Breast epithelium (tissue), 4 donors: ENCODE measurements at regions not wholly inside any gene's neighbourhood (a gene's known extent, or its start where the extent isn't known, plus 50 kb on each side); places are given as distances from the start of the nearest gene placed in this dataset.

Source experiments
- DNase-seq, 2 donors: peaks; one replicate each; pipeline ENCODE4 v3.0.0-alpha.2; 2019; ENCODE audit warnings: low spot score in 2 of 2
- H3K27ac ChIP-seq, 2 donors: fragments of 200-600 bp; sonication (generic) in 1 of 2; one replicate each; pipeline ENCODE4 v1.5.1; 2016 to 2019; ENCODE audit warnings: mild to moderate bottlenecking in 1 of 2
- H3K27me3 ChIP-seq, 2 donors: fragments of 200-600 bp; sonication (generic) in 1 of 2; one replicate each; pipeline versions ENCODE4 v1.5.1 to v1.6.0; 2017 to 2019; ENCODE audit warnings: control low read depth in 1 of 2, mild to moderate bottlenecking in 1 of 2
- H3K36me3 ChIP-seq: fragments of 200-600 bp; one replicate; pipeline ENCODE4 v1.5.1; 2019
- H3K4me1 ChIP-seq, 2 donors: fragments of 200-600 bp; sonication (generic); one replicate each; pipeline ENCODE4 v1.5.1; 2016 to 2019; ENCODE audit warnings: control low read depth in 1 of 2
- H3K4me3 ChIP-seq, 3 donors: fragments of 200-600 bp; sonication (generic); 1 replicate in 2 of 3; 2 replicates in 1 of 3; pipeline ENCODE4 v1.5.1; 2016 to 2019; ENCODE audit warnings: mild to moderate bottlenecking in 3 of 3, moderate library complexity in 2 of 3
- H3K9me3 ChIP-seq, 2 donors: fragments of 200-600 bp; sonication (generic) in 1 of 2; one replicate each; pipeline ENCODE4 v1.5.1; 2016 to 2019; ENCODE audit warnings: control low read depth in 1 of 2
- CTCF ChIP-seq, 3 donors: fragments of 450-650 bp; IDR thresholded peaks; one replicate each; pipeline ENCODE4 v1.5.1; 2016 to 2017; ENCODE audit warnings: antibody characterized with exemption in 3 of 3, mild to moderate bottlenecking in 3 of 3, moderate library complexity in 3 of 3
- POLR2A ChIP-seq: fragments of 450-650 bp; IDR thresholded peaks from one replicate; pipeline ENCODE4 v1.6.1; 2016; ENCODE audit warnings: antibody characterized with exemption, mild to moderate bottlenecking, moderate library complexity
- POLR2AphosphoS5 ChIP-seq, 3 donors: sonication (generic); formaldehyde crosslinking; IDR thresholded peaks; one replicate each; pipeline ENCODE4 v1.6.1; 2017; ENCODE audit warnings: antibody characterized with exemption in 3 of 3
- intact Hi-C: fragments of 100-400 bp; cut with DNase I; formaldehyde crosslinking; loops from one replicate; pipeline ENCODE4 v1.15.1; 2023; ENCODE audit warnings: low total_unique reads

- H3K27ac ChIP-seq, result no peak overlapping the region
- no peaks in the 10 kb centered on the region for H3K36me3 ChIP-seq
- intact Hi-C loops, result no loop called here
- H3K4me1 ChIP-seq, result no peaks in the 10 kb centered on the region
- TF ChIP-seq POLR2AphosphoS5 (IDR thresholded peaks at IDR 0.05), result no peak
- no peak for TF ChIP-seq POLR2A
- no peak for TF ChIP-seq CTCF (IDR thresholded peaks at IDR 0.05)
- H3K27me3 ChIP-seq, result no peaks in the 10 kb centered on the region
- no peak overlapping the region for H3K4me3 ChIP-seq
- no peaks in the 10 kb centered on the region for H3K9me3 ChIP-seq
- DNase-seq, result no peak
These were observed 983.7 kb upstream of the FLRT2 start for GRCh38 chr14:84546236-84546635.

GRCh38 chr14:84554136-84554535 lies 975.8 kb upstream of the FLRT2 start:
- TF ChIP-seq CTCF (IDR thresholded peaks at IDR 0.05) (no peak), POLR2A (no peak), POLR2AphosphoS5 (IDR thresholded peaks at IDR 0.05) (no peak)
- Histone ChIP-seq H3K27ac (no peak overlapping the region), H3K36me3 (no peaks in the 10 kb centered on the region), H3K27me3 (no peaks in the 10 kb centered on the region), H3K9me3 (no peaks in the 10 kb centered on the region), H3K4me3 (no peak overlapping the region), H3K4me1 (no peaks in the 10 kb centered on the region)
- intact Hi-C loops, result loop anchor here (10.0 kb wide), 1 partner anchor 1091 kb away; no protein-coding TSS in a partner anchor
- no peak for DNase-seq

GRCh38 chr14:84555493-84555892 lies 974.5 kb upstream of the FLRT2 start:
- H3K4me1 ChIP-seq, result no peaks in the 10 kb centered on the region
- H3K27me3 ChIP-seq, result no peaks in the 10 kb centered on the region
- no peaks in the 10 kb centered on the region for H3K9me3 ChIP-seq
- H3K36me3 ChIP-seq, result no peaks in the 10 kb centered on the region
- no peak for DNase-seq
- H3K4me3 ChIP-seq, result no peak overlapping the region
- intact Hi-C loops, result loop anchor here (10.0 kb wide), 1 partner anchor 1089 kb away; no protein-coding TSS in a partner anchor
- no peak overlapping the region for H3K27ac ChIP-seq
- no peak for TF ChIP-seq POLR2AphosphoS5 (IDR thresholded peaks at IDR 0.05)
- no peak for TF ChIP-seq POLR2A
- no peak for TF ChIP-seq CTCF (IDR thresholded peaks at IDR 0.05)

- no peak overlapping the region for H3K27ac ChIP-seq
- H3K9me3 ChIP-seq, result no peaks in the 10 kb centered on the region
- intact Hi-C loops, result no loop called here
- no peaks in the 10 kb centered on the region for H3K36me3 ChIP-seq
- H3K4me1 ChIP-seq, result no peaks in the 10 kb centered on the region
- H3K4me3 ChIP-seq, result no peak overlapping the region
- no peaks in the 10 kb centered on the region for H3K27me3 ChIP-seq
- TF ChIP-seq CTCF (IDR thresholded peaks at IDR 0.05), result no peak
- TF ChIP-seq POLR2AphosphoS5 (IDR thresholded peaks at IDR 0.05), result no peak
- no peak for TF ChIP-seq POLR2A
- DNase-seq, result no peak
These were observed 963.8 kb upstream of the FLRT2 start for GRCh38 chr14:84566109-84566508.

- no peak for TF ChIP-seq POLR2A
- no peak for TF ChIP-seq CTCF (IDR thresholded peaks at IDR 0.05)
- no peak for TF ChIP-seq POLR2AphosphoS5 (IDR thresholded peaks at IDR 0.05)
- intact Hi-C loops, result no loop called here
- Histone ChIP-seq H3K36me3 (no peaks in the 10 kb centered on the region), H3K4me3 (no peak overlapping the region), H3K27me3 (no peaks in the 10 kb centered on the region), H3K9me3 (no peaks in the 10 kb centered on the region), H3K27ac (no peak overlapping the region), H3K4me1 (no peaks in the 10 kb centered on the region)
- no peak for DNase-seq
These were observed 954.3 kb upstream of the FLRT2 start for GRCh38 chr14:84575681-84576080.
